DND-41 (cell line): ENCODE measurements at regions not wholly inside any gene's neighbourhood (a gene's known extent, or its start where the extent isn't known, plus 50 kb on each side); places are given as distances from the start of the nearest gene placed in this dataset.

Source experiments
- ATAC-seq: fragments of 200-7000 bp; cut with Tn5 transposase; 3 replicates; pipeline ENCODE4 v1.9.1; 2021; ENCODE audit warnings: low read depth; ENCODE audit not compliant: insufficient read depth
- DNase-seq: peaks from one replicate; pipeline ENCODE4 v3.0.0-alpha.2; 2020
- H2AFZ ChIP-seq: 2 replicates; pipeline ENCODE4 v1.6.0; 2012; ENCODE audit warnings: low read depth, low read length
- H3K27ac ChIP-seq: 2 replicates; pipeline ENCODE4 v1.5.1; 2012; ENCODE audit warnings: low read length, inconsistent platforms
- H3K27me3 ChIP-seq: fragments of 200-600 bp; sonication (generic); 2 replicates; pipeline ENCODE4 v1.6.0; 2012; ENCODE audit warnings: low read length, mild to moderate bottlenecking, inconsistent platforms; ENCODE audit not compliant: insufficient read depth, poor library complexity
- H3K36me3 ChIP-seq: 2 replicates; pipeline ENCODE4 v1.5.1; 2012; ENCODE audit warnings: low read length, inconsistent platforms; ENCODE audit not compliant: insufficient read depth
- H3K4me1 ChIP-seq: 2 replicates; pipeline ENCODE4 v1.5.1; 2012; ENCODE audit warnings: mild to moderate bottlenecking, low read length; ENCODE audit not compliant: insufficient read depth
- H3K4me2 ChIP-seq: 2 replicates; pipeline ENCODE4 v1.6.0; 2012; ENCODE audit warnings: mild to moderate bottlenecking, moderate library complexity, low read length, inconsistent platforms; ENCODE audit not compliant: insufficient read depth
- H3K4me3 ChIP-seq, 2 experiments: fragments of 200-600 bp in 1 of 2; shearing (Covaris generic) in 1 of 2; 2 replicates each; pipeline ENCODE4 v1.5.1; 2012 to 2016; ENCODE audit warnings: inconsistent platforms in 2 of 2, low read length in 2 of 2, mild to moderate bottlenecking in 2 of 2, low read depth in 1 of 2, moderate library complexity in 1 of 2
- H3K79me2 ChIP-seq: 2 replicates; pipeline ENCODE4 v1.6.0; 2012; ENCODE audit warnings: low read length, inconsistent platforms; ENCODE audit not compliant: insufficient read depth
- H3K9ac ChIP-seq: 2 replicates; pipeline ENCODE4 v1.6.0; 2012; ENCODE audit warnings: low read depth, mild to moderate bottlenecking, inconsistent platforms, low read length, moderate library complexity
- H3K9me3 ChIP-seq: 2 replicates; pipeline ENCODE4 v1.5.1; 2012; ENCODE audit warnings: low read length, moderate library complexity, mild to moderate bottlenecking, inconsistent platforms; ENCODE audit not compliant: insufficient read depth, severe bottlenecking
- H4K20me1 ChIP-seq: 2 replicates; pipeline ENCODE4 v1.6.0; 2012; ENCODE audit warnings: low read length; ENCODE audit not compliant: insufficient read depth
- CTCF ChIP-seq: IDR thresholded peaks from 2 replicates; pipeline ENCODE4 v1.5.1; 2012; ENCODE audit warnings: borderline replicate concordance, low read length, moderate library complexity, mild to moderate bottlenecking; ENCODE audit not compliant: poor library complexity, severe bottlenecking; ENCODE audit errors: extremely low read depth
- EZH2 ChIP-seq: IDR thresholded peaks from 3 replicates; pipeline ENCODE4 v1.6.1; 2012; ENCODE audit warnings: borderline replicate concordance, low read depth, mild to moderate bottlenecking, moderate library complexity, low read length, inconsistent platforms; ENCODE audit not compliant: severe bottlenecking

DNA sequence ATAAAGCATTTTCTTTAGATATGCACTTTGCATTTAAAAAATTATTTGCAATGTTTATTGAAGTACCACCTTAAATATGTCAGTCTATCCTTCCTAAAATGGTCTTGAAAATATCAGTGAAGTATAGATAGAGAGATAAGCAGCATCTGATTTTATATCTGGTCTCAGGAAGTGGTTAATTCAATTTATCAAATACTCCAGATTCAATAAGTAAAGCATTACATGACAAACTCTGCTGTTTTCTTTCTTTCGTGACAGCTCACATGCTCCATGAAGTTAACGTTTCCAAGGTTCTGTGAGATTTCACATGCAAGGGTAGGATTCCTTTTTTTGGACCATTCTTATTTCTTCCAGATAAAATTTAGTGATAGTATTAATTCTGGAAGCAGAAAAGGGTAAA is 775.4 kb upstream of the ROBO1 start:
- Histone ChIP-seq H3K9ac (no peak overlapping the region), H3K4me2 (no peak overlapping the region), H4K20me1 (no peaks in the 10 kb centered on the region), H3K27ac (no peak overlapping the region), H3K4me1 (no peaks in the 10 kb centered on the region), H3K9me3 (no peaks in the 10 kb centered on the region), H3K36me3 (no peaks in the 10 kb centered on the region), H2AFZ (no peak overlapping the region), H3K27me3 (no peaks in the 10 kb centered on the region), H3K79me2 (no peaks in the 10 kb centered on the region), H3K4me3 (no peak overlapping the region)
- DNase-seq (no peak), ATAC-seq (no peak)
- TF ChIP-seq CTCF (no peak), EZH2 (no peak)

GRCh38 chr3:80542456-80542855 is 774.7 kb upstream of the ROBO1 start:
- Histone ChIP-seq H3K79me2 (no peaks in the 10 kb centered on the region), H3K27ac (no peak overlapping the region), H3K9me3 (no peaks in the 10 kb centered on the region), H3K27me3 (no peaks in the 10 kb centered on the region), H3K4me3 (no peak overlapping the region), H3K4me2 (no peak overlapping the region), H3K4me1 (no peaks in the 10 kb centered on the region), H3K9ac (no peak overlapping the region), H4K20me1 (no peaks in the 10 kb centered on the region), H3K36me3 (no peaks in the 10 kb centered on the region), H2AFZ (no peak overlapping the region)
- ATAC-seq (no peak), DNase-seq (no peak)
- TF ChIP-seq EZH2 (no peak), CTCF (no peak)

DNA sequence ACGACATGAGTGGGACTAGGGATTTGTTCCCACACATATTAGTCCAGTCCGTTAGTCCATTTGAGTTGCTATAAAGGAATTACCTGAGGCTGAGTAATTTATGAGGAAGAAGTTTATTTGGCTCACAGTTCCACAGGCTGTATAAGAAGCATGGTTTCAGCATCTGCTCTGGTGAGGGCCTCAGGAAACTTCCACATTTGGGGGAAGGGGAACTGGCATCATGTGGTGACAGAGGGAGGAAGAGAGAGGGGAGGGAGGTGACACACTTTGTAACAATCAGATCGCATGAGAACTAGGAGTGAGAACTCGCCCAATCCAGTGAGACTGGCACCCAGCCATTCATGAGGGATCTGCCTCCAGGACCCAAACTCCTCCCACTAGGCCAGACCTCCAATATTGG is 769.9 kb upstream of the ROBO1 start:
- H3K4me2 ChIP-seq = no peak overlapping the region
- H3K4me3 ChIP-seq = no peak overlapping the region
- no peaks in the 10 kb centered on the region for H3K9me3 ChIP-seq
- H3K79me2 ChIP-seq = no peaks in the 10 kb centered on the region
- H3K4me1 ChIP-seq = no peaks in the 10 kb centered on the region
- TF ChIP-seq EZH2 = no peak
- no peak for TF ChIP-seq CTCF
- DNase-seq = no peak
- H3K9ac ChIP-seq = no peak overlapping the region
- no peaks in the 10 kb centered on the region for H4K20me1 ChIP-seq
- ATAC-seq = no peak
- H3K27me3 ChIP-seq = no peaks in the 10 kb centered on the region
- H2AFZ ChIP-seq = no peak overlapping the region
- H3K27ac ChIP-seq = no peak overlapping the region
- H3K36me3 ChIP-seq = no peaks in the 10 kb centered on the region

DNA sequence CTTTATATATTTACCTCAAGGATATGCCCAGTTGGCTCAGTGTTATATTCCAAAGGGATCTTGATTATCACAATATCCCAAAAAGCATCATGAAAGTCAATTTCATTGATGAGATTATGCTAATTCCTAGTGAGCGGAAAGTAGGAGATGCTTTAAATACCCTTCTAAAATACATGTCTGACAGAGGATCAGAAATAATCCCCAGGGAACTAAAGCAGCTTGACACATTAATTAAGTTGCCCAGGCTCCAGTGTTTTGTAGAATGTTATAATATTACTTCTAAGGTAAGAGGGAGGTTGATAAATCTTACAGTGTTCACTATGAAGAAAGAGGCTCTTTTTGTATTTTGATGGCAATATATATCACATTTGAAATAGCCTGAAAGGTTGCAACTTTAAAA is 767.5 kb upstream of the ROBO1 start:
- ATAC-seq (no peak), DNase-seq (no peak)
- no peaks in the 10 kb centered on the region for H3K27me3 ChIP-seq
- H3K9me3 ChIP-seq = no peaks in the 10 kb centered on the region
- no peaks in the 10 kb centered on the region for H3K36me3 ChIP-seq
- no peaks in the 10 kb centered on the region for H3K4me1 ChIP-seq
- no peaks in the 10 kb centered on the region for H4K20me1 ChIP-seq
- TF ChIP-seq CTCF = no peak
- TF ChIP-seq EZH2 = no peak
- no peak overlapping the region for H2AFZ ChIP-seq
- no peak overlapping the region for H3K4me2 ChIP-seq
- H3K79me2 ChIP-seq = no peaks in the 10 kb centered on the region
- no peak overlapping the region for H3K9ac ChIP-seq
- no peak overlapping the region for H3K4me3 ChIP-seq
- H3K27ac ChIP-seq = no peak overlapping the region
